NCI-H345 treated with DMSO at 0.1 percent for 48 hours (cell line): ENCODE measurements at regions not wholly inside any gene's neighbourhood (a gene's known extent, or its start where the extent isn't known, plus 50 kb on each side); places are given as distances from the start of the nearest gene placed in this dataset.

Experiments used
- DNase-seq: peaks from one replicate; lab custom pipeline; 2025; ENCODE audit not compliant: unreplicated experiment; lab: John Stamatoyannopoulos, UW

DNA sequence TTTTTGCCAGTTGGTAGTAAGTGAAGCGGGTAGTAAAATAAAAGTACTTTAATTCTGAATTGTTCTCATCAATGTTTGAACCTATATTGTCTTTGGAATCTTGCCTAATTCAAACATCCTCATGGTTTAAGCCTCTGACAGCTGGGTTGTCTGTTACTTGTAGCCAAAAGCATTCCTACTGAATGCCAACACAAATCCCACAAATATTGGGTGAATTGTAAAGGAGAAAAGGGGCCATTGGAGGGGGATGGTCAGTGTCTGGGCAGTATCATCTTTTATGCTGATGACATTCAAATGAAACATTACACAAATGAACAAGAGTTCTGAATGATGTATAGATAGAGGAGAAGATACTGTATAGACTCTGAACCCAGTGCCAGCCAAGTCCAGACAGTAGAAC is 309.5 kb downstream of the OSTF1 start:
- no peak for DNase-seq

DNA sequence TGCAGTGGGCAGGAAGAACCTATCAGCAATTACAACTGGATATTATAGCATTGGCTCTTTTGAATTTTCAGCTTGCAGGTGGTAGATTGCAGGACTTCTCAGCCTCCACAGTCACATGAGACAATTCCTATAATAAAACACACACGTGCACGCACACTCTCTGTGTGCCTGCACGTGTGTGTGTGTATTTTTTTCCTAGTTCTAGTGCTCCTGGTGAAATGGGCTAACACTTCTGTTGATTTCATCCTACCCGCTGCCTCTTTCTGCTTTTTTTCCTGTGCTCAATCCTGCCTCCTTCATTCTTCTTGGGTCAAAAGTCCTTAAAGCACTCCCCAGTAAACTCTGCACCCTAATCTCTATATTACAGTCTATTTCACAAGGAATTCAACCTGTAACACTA is 320.1 kb downstream of the OSTF1 start:
- DNase-seq: no peak

DNA sequence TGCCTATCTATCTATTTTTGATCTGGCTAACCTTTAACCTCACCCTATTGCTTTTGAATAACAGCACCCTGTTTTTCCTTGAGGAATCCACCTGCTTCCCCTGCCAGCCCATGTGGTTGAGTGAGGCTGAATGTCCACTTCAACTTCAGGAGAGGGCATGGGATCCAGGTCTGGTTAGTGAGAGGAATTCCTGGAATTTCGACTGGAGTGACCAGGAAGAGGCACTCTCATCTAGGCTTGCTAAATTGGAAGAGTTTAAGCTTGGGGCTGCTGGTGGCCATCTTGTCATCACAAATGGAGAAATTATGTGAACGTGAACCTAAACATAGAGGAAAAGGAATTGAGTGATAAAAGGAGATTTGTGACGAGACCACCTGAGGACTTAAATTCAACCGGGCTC is 322.1 kb downstream of the OSTF1 start:
- no peak for DNase-seq

DNA sequence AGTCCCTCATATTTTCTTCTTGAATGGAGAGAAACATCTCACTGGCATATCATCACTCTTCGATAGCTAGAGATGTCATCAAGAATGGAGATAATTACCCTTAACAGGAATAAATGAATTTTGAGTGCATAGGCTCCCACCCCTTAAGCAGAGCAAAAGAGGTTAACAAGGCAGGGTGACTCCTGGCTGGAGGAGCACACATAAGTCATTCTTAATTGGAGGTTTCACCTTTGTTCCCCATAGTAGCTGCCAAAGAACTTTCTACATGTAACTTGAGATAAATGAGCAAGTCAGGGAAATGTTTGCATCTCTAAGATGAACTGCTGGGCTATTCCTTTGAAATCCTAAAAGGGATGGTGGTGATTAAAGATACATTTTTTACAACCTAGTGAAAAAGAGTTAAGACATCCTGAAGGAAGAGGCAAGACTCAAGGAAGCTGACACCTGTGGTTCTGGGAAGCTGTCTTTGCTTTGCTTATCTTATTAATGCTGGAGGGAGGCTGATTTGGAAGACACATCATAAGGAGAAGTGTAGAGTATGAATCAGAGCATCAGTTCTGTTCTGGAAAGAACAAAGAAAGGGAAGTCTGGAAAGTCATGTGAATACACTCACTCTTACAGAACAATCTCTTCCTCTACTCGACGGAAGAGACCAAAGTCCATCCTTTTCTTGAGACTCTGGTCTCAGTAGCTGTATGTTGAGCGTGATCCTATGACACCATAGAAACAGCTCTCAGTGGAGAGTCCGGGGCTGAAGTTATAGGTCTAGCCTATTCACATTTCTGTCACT is 326.3 kb downstream of the OSTF1 start:
- DNase-seq: no peak

DNA sequence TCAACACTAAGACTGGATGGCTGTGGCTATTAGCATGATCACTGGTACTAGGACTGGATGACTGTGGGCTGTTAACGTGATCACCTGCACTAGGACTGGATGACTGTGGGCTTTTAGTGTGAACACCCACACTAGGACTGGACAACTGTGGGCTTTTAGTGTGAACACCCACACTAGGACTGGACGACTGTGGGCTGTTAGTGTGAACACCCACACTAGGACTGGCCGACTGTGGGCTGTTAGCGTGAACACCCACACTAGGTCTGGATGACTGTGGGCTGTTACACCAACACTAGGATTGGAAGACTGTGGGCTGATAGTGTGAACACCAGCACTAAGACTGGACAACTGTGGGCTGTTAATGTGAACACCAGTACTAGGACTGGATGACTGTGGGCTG is 329.2 kb downstream of the OSTF1 start:
- DNase-seq: no peak

DNA sequence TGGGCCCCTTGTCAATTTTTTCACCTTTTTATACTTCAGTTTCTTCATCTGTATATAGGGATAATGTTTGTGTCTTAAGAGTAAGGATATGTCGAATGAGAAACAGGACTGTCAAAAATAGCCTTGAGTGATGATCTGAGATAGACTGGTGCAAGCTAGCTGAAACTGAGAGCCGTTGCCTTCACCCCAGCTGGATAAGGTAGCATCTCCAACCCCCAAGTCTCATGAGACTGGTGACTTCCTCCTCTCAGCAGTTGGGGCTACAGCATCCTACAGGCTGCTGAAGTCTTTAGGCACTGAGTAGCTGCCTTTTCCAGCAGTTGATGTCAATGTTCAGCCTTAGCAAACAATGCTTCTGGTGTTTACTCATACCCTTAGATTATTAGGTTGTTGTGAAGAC is 330.2 kb downstream of the OSTF1 start:
- DNase-seq: no peak

DNA sequence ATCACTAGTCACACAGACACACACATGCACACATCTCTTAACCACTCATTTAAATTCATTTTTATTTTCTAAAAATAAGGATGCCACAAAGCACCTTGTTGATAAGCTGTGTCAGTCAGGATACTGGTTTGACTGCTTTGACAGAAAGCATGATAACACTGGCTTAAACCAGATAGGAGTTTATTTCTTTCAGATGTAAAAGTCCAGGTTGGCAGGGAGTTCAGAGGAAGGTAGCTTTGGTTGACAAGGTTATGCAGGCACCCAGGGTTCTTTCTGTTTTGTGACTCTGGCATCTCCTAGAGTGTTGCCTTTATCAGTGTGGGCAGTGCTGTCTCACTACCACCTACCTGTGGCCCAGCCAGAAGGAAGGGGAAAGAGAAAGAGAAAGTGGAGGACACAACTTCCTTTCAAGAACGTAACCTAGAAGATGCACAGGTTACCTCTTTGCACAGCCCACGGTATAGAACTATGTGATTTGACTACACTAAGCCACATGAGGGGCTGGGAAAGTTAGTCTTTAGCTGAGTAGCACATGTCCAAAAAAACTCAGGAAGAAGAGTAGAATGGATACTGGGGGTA is 334.7 kb downstream of the OSTF1 start:
- DNase-seq: no peak

DNA sequence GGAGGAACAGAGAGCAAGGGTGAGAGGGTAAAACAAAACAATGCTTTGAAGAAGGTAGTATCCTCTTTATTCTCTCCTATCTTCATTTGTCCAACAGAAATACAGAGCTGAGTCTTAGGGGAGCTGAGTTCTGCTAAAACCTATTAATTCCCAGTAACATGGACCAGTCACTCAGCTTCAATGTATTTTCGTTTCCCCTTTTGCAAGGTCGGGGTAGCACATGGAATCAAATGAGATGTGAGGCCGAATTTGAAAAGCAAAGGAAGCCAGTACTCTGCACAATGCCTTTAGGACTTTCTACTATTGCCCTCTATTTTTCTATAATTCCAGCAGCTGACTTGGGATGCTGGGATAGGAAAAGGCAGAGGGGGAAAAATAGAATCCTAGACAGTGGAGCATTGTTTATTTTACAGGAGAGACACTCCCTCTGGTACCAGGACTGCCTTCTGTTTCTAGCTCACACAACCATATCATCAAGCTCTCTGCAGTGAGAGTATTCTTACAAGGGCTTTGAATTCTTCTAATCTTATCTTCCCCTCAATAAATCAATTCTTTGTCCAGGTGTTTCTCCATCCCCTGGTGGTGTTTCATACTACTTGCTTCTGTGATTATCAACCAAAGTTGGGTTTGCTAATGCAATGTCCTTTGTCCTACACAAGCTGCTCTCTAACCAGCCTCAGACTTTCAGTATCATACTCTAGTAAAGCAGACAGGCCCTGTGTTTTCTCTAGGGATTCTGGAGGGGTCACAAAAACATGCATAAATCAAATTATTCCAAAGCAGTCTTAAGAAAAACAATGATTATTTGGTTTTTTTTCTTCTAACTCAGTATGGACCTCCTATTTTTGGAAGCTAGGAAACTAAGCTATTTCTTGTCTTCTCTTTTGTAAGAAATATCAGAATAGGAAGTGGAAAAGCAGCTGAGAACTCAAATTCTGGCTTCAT is 341.5 kb downstream of the OSTF1 start:
- DNase-seq: no peak

DNA sequence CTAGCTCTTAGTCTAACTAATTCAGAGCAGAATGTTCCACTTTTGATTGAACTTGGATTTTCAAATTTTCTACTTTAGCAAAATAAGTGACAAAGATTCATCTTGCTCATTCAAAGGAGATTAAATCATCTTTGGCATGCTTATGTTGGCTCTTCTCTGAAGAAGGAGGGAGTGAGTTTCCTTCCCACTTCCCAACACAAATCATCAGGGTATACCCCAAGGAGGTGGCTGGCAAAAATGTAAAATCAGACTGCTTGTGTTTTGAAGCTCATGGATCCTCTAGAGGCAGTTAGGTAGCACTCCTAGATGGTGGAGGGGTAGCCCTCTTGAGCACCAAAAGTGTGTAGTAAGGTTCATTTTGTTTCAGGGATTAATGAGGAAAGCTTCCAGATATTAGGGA is 343.1 kb downstream of the OSTF1 start:
- no peak for DNase-seq

DNA sequence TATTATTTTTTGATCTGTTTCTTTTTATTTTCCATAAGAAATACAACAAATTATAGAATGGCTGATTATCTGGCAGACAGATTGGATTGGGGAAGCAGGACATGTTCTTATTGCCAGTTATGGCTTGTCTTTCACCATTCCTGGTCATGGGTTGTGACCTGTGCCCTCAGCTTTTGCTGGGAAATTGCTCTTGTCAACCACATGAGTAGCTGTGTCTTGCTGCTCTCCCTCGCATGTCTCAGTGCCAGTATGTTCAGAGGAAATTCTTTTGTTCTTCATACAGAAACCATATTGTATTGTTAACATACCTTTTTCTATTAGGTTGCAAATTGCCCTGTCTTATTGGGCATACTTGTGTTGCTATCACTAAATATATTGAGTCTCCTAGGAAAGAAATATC is 344.1 kb downstream of the OSTF1 start:
- DNase-seq: no peak

DNA sequence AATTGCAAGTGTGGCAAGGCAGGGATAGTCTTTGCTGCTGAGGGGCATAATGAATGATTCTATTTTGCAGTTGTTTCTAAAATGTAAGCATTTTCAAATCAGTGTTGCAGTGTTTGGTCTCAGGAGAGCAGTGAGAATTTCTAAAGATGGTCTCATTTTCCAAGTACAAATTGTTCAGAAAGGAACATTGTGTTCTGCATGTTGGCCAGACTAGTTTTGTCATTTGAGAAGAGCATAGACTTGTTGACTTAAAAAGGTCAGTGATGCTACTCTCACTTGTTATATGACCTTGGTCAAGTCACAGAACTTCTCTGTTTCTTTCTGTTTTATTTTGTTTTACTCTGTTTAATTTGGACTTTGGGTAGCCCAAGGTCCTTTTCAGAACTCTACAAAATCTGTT is 344.6 kb downstream of the OSTF1 start:
- DNase-seq: no peak

DNA sequence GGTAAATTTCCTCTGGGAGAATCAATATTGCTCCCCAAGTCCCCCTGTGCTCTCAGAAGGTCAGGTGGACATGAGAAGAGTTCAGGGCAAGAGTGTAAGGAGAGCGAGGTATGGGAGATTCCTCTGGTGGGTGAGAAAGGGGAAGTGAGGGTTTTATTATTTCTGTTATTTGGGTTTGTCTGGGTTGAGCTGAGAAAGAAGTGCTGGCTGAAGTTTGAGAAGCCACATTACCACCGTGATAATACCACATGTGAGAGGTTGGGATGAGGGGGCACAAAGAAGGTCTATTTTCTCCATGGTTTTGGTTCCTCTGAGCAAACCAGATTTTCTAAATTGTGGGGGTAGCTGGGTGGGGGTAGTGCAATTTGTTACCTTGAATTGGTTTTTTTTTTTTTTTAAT is 350.4 kb downstream of the OSTF1 start:
- no peak for DNase-seq

DNA sequence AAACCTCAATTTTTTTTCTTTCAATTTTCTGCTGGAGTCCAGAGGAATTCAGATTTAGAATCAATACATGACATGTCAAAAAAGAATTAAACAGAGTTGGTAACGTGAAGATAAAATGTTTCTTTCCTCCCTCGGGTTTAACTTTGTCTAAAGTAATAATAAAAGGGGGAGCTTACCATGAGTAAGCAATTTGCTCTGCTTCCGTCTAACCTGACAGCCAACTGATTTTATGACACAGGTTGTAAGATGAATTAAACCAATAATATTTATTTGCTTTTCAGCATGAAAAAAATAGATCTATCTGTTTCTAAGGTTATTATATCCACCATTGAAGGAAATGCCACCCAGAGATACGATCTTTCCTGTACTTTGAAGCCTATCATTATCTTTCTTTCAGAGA is 352.6 kb downstream of the OSTF1 start:
- DNase-seq: no peak

DNA sequence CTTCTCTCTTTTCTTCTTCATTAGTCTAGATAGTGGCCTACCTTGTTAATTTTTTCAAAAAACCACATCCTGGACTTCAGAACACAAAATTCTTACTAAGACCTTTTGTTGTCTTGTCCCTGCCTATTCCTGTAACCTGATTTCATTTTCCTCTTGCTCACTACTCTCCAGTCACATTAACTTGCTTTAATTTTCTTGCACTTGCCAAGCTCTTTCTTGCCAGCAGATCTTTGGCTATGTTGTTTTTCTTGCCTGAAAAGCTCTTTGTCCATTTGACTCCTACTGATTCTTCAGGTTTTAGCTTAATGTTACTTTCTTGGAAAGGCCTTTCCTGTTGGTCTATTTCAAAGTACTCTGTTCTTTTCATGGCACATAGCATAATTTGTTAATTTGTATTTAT is 356.8 kb downstream of the OSTF1 start:
- no peak for DNase-seq

DNA sequence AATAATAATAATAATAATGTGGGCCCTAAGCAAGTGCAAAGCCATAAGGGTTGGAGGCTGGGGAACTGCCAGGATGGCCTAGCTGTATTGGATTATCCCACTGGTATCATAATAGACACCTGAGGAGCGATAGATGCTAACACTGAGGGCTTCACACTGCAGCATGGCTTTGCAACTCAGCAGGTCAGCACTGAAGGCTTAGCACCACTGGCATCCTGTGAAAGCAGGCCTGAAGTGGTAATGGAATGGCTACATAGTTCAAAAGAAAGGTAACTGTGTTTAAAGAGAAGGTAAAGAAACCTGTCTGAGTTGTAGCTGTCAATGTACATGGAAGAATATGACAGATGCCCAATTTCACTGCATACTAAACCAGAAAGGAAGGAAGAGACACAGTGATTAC is 359.0 kb downstream of the OSTF1 start:
- DNase-seq: no peak

DNA sequence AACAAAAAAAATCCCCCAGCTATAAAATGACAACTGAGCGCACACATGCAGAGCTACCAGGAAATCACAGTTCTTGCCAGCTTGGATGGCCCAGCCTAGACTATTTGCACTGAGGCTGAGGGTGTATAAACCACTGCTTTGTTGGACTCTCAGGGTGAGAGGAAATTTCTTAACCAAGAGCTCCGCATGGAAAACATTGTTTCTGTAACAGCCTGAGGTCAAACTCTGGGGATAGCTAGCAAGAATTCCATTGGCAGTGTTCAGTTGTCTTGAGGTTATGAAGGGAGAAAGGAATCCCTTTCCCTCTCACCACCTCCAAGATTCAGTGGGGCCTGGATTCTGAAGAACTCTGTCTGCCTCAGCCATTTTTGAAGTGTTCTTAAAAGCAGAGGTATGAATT is 360.0 kb downstream of the OSTF1 start:
- no peak for DNase-seq

DNA sequence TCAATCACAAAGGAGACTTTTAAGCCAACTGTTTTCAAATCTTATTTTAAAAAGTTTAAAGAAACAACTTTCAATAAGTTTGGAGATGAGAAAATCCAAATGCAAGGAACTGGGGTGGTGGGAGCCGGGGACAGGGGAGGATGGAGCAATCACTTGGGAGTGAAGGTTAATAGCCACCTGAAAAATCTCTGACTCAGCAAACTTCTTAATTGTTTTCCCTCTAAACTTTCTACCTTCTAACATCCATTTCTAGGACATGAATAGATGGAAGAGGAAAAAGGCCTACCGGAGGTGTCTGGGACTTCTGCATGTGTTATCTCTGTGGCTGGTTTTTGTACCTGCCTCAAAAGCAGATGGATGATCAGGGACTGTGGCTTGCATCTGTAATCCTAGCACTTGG is 360.6 kb downstream of the OSTF1 start:
- no peak for DNase-seq

DNA sequence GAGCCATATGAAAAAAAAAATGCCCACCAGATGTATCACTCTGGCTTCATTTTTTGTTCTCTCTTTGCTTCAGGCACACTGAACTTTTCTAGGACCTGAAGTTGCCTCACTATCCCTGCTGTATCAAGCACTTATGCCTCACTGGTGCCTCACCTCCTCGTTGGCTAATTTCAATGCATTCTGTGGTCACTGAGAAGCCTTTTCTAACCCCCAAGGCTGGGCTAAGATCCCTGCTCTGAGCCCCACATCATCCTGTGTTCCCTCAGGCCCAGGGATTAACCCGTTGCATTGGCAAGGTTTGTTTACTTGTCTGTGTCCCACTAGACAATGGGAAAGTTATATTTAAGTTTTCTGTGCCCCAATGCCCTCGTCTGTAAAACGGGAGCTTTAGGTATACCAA is 362.7 kb downstream of the OSTF1 start:
- no peak for DNase-seq

DNA sequence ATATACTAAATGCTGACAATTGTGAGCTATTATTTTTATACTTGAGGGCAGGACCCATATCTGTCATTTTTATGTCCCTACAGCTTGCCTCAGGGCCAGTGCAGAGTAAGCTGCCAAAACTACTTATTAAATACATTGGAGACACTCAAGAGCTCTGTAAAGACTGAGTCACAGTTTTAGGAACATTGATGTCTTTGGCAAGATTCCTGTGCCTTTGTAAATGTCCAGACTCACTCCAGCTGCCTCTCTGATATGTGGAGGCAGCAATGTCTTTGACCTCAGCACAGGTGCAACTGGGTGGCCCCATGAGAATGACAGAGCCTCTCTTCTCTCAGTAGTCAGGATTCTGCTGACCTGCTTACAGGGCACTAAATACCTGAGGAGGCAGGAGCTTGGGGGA is 363.2 kb downstream of the OSTF1 start:
- DNase-seq: no peak

DNA sequence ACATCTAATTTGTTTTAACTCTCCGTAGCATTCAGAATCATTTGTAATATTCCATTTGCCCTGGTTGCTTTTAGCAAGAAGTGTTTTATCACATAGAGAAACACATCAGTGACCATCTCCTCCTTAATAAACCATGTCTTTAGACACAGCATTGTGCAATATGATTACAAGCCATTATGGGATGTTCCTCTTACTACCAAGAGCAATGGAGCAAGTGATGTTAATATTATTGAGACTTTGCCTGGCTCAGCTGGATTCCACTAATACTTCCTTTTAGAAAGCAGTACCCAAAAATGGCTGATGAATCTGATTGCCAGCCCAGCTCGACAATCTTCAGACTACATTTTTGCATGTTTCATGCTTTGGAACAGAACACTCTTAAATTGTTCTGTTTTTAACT is 364.2 kb downstream of the OSTF1 start:
- DNase-seq: no peak

DNA sequence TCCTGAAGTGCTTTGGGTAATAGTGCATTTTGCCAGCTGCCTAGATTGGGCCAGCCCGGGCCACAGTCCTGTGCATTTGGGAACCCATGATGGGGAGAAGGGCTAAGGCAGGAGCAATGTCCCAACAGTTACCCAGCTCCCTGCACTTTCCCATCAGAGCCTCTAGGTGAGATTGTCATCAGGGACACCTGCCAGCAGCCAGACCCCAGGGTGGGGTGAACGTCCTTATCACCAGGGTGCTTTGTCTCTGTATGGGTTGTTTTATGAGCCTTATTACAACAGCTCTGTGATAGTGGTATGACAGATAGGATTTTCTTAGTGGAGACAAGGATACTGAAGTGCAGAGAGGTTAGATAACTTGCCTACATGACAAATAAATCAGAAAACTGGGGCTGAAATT is 365.7 kb downstream of the OSTF1 start:
- no peak for DNase-seq

DNA sequence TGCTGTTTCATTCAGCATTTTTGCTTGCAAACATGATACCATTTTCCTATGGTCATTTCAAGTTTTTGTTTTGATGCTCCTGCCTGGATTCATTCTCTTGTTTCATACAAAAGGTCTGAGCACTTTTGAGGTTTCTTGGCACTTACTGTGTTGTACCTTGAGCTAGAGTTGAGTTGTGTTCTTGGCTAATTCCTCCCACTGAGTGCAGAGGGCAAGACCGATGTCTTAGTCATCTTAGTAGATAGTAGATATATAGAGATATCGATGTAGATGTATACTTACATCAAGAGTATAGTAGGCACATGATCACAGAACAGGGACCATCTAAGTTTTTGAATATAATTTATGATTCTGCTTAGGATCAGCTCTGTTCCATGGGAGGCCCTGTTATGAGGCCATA is 366.6 kb downstream of the OSTF1 start:
- no peak for DNase-seq
